ENCODE measurements at regions not wholly inside any gene's neighbourhood (a gene's known extent, or its start where the extent isn't known, plus 50 kb on each side); places are given as distances from the start of the nearest gene placed in this dataset.
A peak's percentile ranks its signal among the peaks of the same experiment; 100 is the strongest.

- DNase-seq: no peak
Observed at GRCh38 chr7:156191090-156191489, 378.8 kb upstream of the SHH start.

GRCh38 chr7:156185076-156185475, 372.8 kb upstream of the SHH start:
- no peak for DNase-seq

- no peak for DNase-seq
Observed at GRCh38 chr7:156184164-156184563, 371.9 kb upstream of the SHH start.

- no peak for DNase-seq
Observed at GRCh38 chr7:156180451-156181229, 368.4 kb upstream of the SHH start.

- DNase-seq: no peak
Observed at GRCh38 chr7:156179872-156180390, 367.7 kb upstream of the SHH start.

- no peak for DNase-seq
Observed at GRCh38 chr7:156178857-156179256, 366.6 kb upstream of the SHH start.

- DNase-seq: peak in 1 of 56 donors; percentile 15
Observed at GRCh38 chr7:156178214-156178613, 366.0 kb upstream of the SHH start.

GRCh38 chr7:156177422-156178055, 365.3 kb upstream of the SHH start:
- DNase-seq: no peak

- no peak for DNase-seq
Observed at GRCh38 chr7:156176039-156176438, 363.8 kb upstream of the SHH start.

GRCh38 chr7:156175003-156175402, 362.7 kb upstream of the SHH start:
- no peak for DNase-seq

GRCh38 chr7:156174428-156174827, 362.2 kb upstream of the SHH start:
- DNase-seq: no peak

- no peak for DNase-seq
Observed at GRCh38 chr7:156173748-156174353, 361.6 kb upstream of the SHH start.

GRCh38 chr7:156173346-156173745, 361.1 kb upstream of the SHH start:
- no peak for DNase-seq

- DNase-seq: no peak
Observed at GRCh38 chr7:156172638-156173037, 360.4 kb upstream of the SHH start.

GRCh38 chr7:156169474-156170370, 357.5 kb upstream of the SHH start:
- no peak for DNase-seq

- no peak for DNase-seq
Observed at GRCh38 chr7:156168434-156168833, 356.2 kb upstream of the SHH start.

- no peak for DNase-seq
Observed at GRCh38 chr7:156167987-156168386, 355.7 kb upstream of the SHH start.

GRCh38 chr7:156167417-156167807, 355.1 kb upstream of the SHH start:
- DNase-seq: no peak

- no peak for DNase-seq
Observed at GRCh38 chr7:156166692-156167416, 354.6 kb upstream of the SHH start.

GRCh38 chr7:156163747-156164146, 351.5 kb upstream of the SHH start:
- no peak for DNase-seq

- DNase-seq: no peak
Observed at GRCh38 chr7:156162451-156162850, 350.2 kb upstream of the SHH start.
